Astrocyte (in vitro differentiated cells and primary cell): ENCODE measurements at regions not wholly inside any gene's neighbourhood (a gene's known extent, or its start where the extent isn't known, plus 50 kb on each side); places are given as distances from the start of the nearest gene placed in this dataset.
A peak's percentile ranks its signal among the peaks of the same experiment; 100 is the strongest.

Experiments used
- DNase-seq: peaks from one replicate; pipeline ENCODE4 v3.0.0-alpha.2; 2010; ENCODE audit warnings: low read depth
- FAIRE-seq: peaks from 2 replicates; lab custom pipeline; 2011; peaks lifted over from hg19 to GRCh38; lab: Jason Lieb, UNC
- H2AFZ ChIP-seq: 2 replicates; pipeline ENCODE4 v1.6.0; 2012; ENCODE audit warnings: low read depth, low read length, inconsistent platforms
- H3K27ac ChIP-seq: 2 replicates; pipeline ENCODE4 v1.5.1; 2011; ENCODE audit warnings: low read depth, low read length, inconsistent platforms
- H3K27me3 ChIP-seq: 2 replicates; pipeline ENCODE4 v1.6.0; 2011; ENCODE audit warnings: low read length, inconsistent platforms; ENCODE audit not compliant: insufficient read depth
- H3K36me3 ChIP-seq: 2 replicates; pipeline ENCODE4 v1.5.1; 2011; ENCODE audit warnings: low read length, inconsistent platforms; ENCODE audit not compliant: insufficient read depth
- H3K4me1 ChIP-seq: 2 replicates; pipeline ENCODE4 v1.5.1; 2011; ENCODE audit warnings: low read length, inconsistent platforms; ENCODE audit not compliant: insufficient read depth
- H3K4me2 ChIP-seq: 2 replicates; pipeline ENCODE4 v1.6.0; 2012; ENCODE audit warnings: low read length, inconsistent platforms
- H3K4me3 ChIP-seq: 2 replicates; pipeline ENCODE4 v1.5.1; 2011; ENCODE audit warnings: low read depth, mild to moderate bottlenecking, low read length, inconsistent platforms; ENCODE audit not compliant: insufficient read depth
- H3K79me2 ChIP-seq: 2 replicates; pipeline ENCODE4 v1.6.0; 2012; ENCODE audit warnings: mild to moderate bottlenecking, low read length, inconsistent platforms; ENCODE audit not compliant: insufficient read depth
- H3K9ac ChIP-seq: 2 replicates; pipeline ENCODE4 v1.6.0; 2012; ENCODE audit warnings: mild to moderate bottlenecking, low read length, inconsistent platforms
- H3K9me3 ChIP-seq: 2 replicates; pipeline ENCODE4 v1.5.1; 2012; ENCODE audit warnings: low read depth, mild to moderate bottlenecking, low read length, inconsistent platforms; ENCODE audit not compliant: insufficient read depth
- H4K20me1 ChIP-seq: 2 replicates; pipeline ENCODE4 v1.6.0; 2012; ENCODE audit warnings: low read length, inconsistent platforms; ENCODE audit not compliant: insufficient read depth
- H3K27ac Mint-ChIP-seq: one replicate; pipeline ENCODE4 v1.8.0; 2021; ENCODE audit warnings: mild to moderate bottlenecking, mixed read lengths; ENCODE audit not compliant: unreplicated experiment
- H3K27me3 Mint-ChIP-seq: one replicate; pipeline ENCODE4 v1.8.0; 2021; ENCODE audit warnings: low read depth, mixed read lengths; ENCODE audit not compliant: unreplicated experiment
- H3K36me3 Mint-ChIP-seq: one replicate; pipeline ENCODE4 v1.8.0; 2021; ENCODE audit warnings: low read depth, mixed read lengths; ENCODE audit not compliant: unreplicated experiment
- H3K4me1 Mint-ChIP-seq: one replicate; pipeline ENCODE4 v1.8.0; 2021; ENCODE audit warnings: low read depth, mixed read lengths; ENCODE audit not compliant: unreplicated experiment
- H3K4me3 Mint-ChIP-seq: one replicate; pipeline ENCODE4 v1.8.0; 2021; ENCODE audit warnings: mild to moderate bottlenecking, moderate library complexity, mixed read lengths; ENCODE audit not compliant: unreplicated experiment
- H3K9me3 Mint-ChIP-seq: one replicate; pipeline ENCODE4 v1.8.0; 2021; ENCODE audit warnings: mild to moderate bottlenecking, mixed read lengths; ENCODE audit not compliant: unreplicated experiment
- EZH2 ChIP-seq: IDR thresholded peaks from 2 replicates; pipeline ENCODE4 v1.6.1; 2012; ENCODE audit warnings: mild to moderate bottlenecking, low read length, inconsistent platforms; ENCODE audit not compliant: insufficient read depth
- TF ChIP-seq, protein P1 (sequence below): IDR thresholded peaks from 2 replicates; pipeline ENCODE4 v1.5.1; 2011; ENCODE audit warnings: low read depth, mild to moderate bottlenecking, inconsistent platforms, low read length, moderate library complexity; ENCODE audit not compliant: insufficient read depth

DNA sequence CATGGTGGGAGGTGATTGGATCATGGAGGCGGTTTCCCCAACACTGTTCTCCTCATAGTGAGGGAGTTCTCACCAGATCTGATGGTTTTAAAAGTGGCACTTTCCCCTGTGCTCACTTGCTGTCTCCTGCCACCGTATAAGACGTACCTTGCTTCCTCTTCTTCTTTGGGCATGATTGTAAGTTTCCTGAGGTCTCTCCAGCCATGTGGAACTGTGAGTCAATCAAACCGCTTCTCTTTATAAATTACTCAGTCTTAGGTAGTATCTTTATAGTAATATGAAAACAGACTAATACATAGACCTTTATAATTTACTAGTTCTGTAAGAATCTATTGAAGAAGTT lies 82.5 kb upstream of the PITX2 start:
- H3K9me3 Mint-ChIP-seq = no peaks in the 10 kb centered on the region
- H3K4me3 ChIP-seq = no peak overlapping the region
- no peaks in the 10 kb centered on the region for H4K20me1 ChIP-seq
- FAIRE-seq = no peak
- H2AFZ ChIP-seq = no peak overlapping the region
- no peaks in the 10 kb centered on the region for H3K9me3 ChIP-seq
- no peaks in the 10 kb centered on the region for H3K27me3 Mint-ChIP-seq
- peaks cover 3% of the 10 kb centered on the region for H3K4me1 Mint-ChIP-seq
- no peaks in the 10 kb centered on the region for H3K36me3 Mint-ChIP-seq
- no peak for DNase-seq
- no peak overlapping the region for H3K4me3 Mint-ChIP-seq
- H3K4me2 ChIP-seq = no peak overlapping the region
- H3K79me2 ChIP-seq = no peaks in the 10 kb centered on the region
- no peaks in the 10 kb centered on the region for H3K27me3 ChIP-seq
- no peak for TF ChIP-seq EZH2
- TF ChIP-seq, protein P1, sequence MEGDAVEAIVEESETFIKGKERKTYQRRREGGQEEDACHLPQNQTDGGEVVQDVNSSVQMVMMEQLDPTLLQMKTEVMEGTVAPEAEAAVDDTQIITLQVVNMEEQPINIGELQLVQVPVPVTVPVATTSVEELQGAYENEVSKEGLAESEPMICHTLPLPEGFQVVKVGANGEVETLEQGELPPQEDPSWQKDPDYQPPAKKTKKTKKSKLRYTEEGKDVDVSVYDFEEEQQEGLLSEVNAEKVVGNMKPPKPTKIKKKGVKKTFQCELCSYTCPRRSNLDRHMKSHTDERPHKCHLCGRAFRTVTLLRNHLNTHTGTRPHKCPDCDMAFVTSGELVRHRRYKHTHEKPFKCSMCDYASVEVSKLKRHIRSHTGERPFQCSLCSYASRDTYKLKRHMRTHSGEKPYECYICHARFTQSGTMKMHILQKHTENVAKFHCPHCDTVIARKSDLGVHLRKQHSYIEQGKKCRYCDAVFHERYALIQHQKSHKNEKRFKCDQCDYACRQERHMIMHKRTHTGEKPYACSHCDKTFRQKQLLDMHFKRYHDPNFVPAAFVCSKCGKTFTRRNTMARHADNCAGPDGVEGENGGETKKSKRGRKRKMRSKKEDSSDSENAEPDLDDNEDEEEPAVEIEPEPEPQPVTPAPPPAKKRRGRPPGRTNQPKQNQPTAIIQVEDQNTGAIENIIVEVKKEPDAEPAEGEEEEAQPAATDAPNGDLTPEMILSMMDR = no peak
- no peaks in the 10 kb centered on the region for H3K4me1 ChIP-seq
- H3K27ac ChIP-seq = no peak overlapping the region
- no peak overlapping the region for H3K9ac ChIP-seq
- H3K27ac Mint-ChIP-seq = no peak overlapping the region
- H3K36me3 ChIP-seq = no peaks in the 10 kb centered on the region

DNA sequence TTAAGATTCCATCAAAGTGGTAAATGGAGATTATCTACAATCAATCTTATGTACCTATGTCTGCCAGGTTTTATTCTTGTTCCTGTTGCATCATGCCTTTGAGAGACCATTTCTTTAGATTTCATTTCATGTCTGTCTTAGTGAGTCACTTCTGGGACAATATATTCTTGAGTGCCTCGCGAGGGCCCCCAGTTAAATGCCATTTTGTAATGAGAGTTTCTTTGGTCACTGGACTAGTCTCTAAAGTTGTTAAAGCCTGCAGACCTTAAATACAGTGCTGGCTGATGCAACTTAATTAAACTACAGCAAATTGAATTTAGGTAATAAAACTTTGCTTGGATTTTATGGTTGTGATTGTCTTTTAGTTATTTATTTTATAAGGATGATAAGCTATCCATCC lies 87.2 kb upstream of the PITX2 start:
- Histone ChIP-seq H3K4me1 (no peaks in the 10 kb centered on the region), H3K79me2 (no peaks in the 10 kb centered on the region), H3K9me3 (no peaks in the 10 kb centered on the region), H4K20me1 (no peaks in the 10 kb centered on the region), H2AFZ (no peak overlapping the region), H3K4me2 (no peak overlapping the region), H3K27ac (no peak overlapping the region), H3K36me3 (no peaks in the 10 kb centered on the region), H3K4me3 (no peak overlapping the region), H3K27me3 (no peaks in the 10 kb centered on the region), H3K9ac (no peak overlapping the region)
- Mint-ChIP-seq H3K4me1 (peaks cover 3% of the 10 kb centered on the region), H3K4me3 (no peak overlapping the region), H3K27me3 (no peaks in the 10 kb centered on the region), H3K27ac (peak overlapping the region; percentile 26), H3K9me3 (peaks cover 6% of the 10 kb centered on the region), H3K36me3 (no peaks in the 10 kb centered on the region)
- DNase-seq = no peak
- TF ChIP-seq, protein P1 = no peak
- no peak for TF ChIP-seq EZH2
- no peak for FAIRE-seq

DNA sequence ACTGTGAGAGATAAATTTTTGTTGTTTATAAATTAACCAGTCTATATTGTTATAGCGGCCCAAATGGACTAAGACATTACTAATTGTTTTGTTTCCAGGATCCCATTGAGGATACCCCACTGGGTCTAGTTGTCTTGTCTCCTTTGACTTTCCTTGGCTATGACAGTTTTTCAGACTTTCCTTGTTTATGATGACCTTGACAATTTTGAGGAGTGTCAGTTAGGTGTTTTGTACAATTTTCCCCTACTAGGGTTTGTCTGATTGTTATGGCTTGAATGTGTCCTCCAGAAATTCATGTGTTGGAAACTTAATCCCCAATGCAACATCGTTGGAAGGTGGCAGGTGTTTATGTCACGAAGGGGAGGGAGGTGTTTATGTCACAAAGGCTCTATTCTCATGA lies 89.6 kb upstream of the PITX2 start:
- no peak overlapping the region for H2AFZ ChIP-seq
- H3K27ac ChIP-seq = no peak overlapping the region
- Mint-ChIP-seq H3K9me3 (peaks cover 6% of the 10 kb centered on the region), H3K27me3 (no peaks in the 10 kb centered on the region), H3K36me3 (no peaks in the 10 kb centered on the region), H3K27ac (no peak overlapping the region), H3K4me1 (peaks cover 3% of the 10 kb centered on the region), H3K4me3 (no peak overlapping the region)
- no peaks in the 10 kb centered on the region for H3K9me3 ChIP-seq
- H4K20me1 ChIP-seq = no peaks in the 10 kb centered on the region
- H3K27me3 ChIP-seq = no peaks in the 10 kb centered on the region
- DNase-seq (no peak), FAIRE-seq (no peak)
- no peaks in the 10 kb centered on the region for H3K4me1 ChIP-seq
- no peaks in the 10 kb centered on the region for H3K36me3 ChIP-seq
- no peak overlapping the region for H3K9ac ChIP-seq
- no peak overlapping the region for H3K4me3 ChIP-seq
- TF ChIP-seq EZH2 = no peak
- TF ChIP-seq, protein P1 = no peak
- H3K79me2 ChIP-seq = no peaks in the 10 kb centered on the region
- H3K4me2 ChIP-seq = no peak overlapping the region
